COLO829 (cell line): ENCODE measurements at regions not wholly inside any gene's neighbourhood (a gene's known extent, or its start where the extent isn't known, plus 50 kb on each side); places are given as distances from the start of the nearest gene placed in this dataset.

ENCODE experiments used
- DNase-seq: peaks from one replicate; pipeline ENCODE4 v3.0.0; 2012; ENCODE audit warnings: low spot score

GRCh38 chr2:221680548-221680947 is 108.4 kb upstream of the EPHA4 start:
- DNase-seq = no peak

GRCh38 chr2:221677688-221678087 is 105.6 kb upstream of the EPHA4 start:
- no peak for DNase-seq

- DNase-seq = no peak
Measured at GRCh38 chr2:221676566-221677172, 104.6 kb upstream of the EPHA4 start.

- DNase-seq = no peak
Measured at GRCh38 chr2:221675201-221675908, 103.3 kb upstream of the EPHA4 start.

- no peak for DNase-seq
Measured at GRCh38 chr2:221674446-221674845, 102.3 kb upstream of the EPHA4 start.

GRCh38 chr2:221673248-221673647 is 101.1 kb upstream of the EPHA4 start:
- DNase-seq = no peak

- DNase-seq = no peak
Measured at GRCh38 chr2:221671515-221671914, 99.4 kb upstream of the EPHA4 start.

- no peak for DNase-seq
Measured at GRCh38 chr2:221662689-221663391, 90.7 kb upstream of the EPHA4 start.

GRCh38 chr2:221657806-221658205 is 85.7 kb upstream of the EPHA4 start:
- DNase-seq = no peak

GRCh38 chr2:221655300-221655699 is 83.2 kb upstream of the EPHA4 start:
- DNase-seq = no peak

- DNase-seq = no peak
Measured at GRCh38 chr2:221653182-221653581, 81.1 kb upstream of the EPHA4 start.

- DNase-seq = no peak
Measured at GRCh38 chr2:221649051-221649775, 77.1 kb upstream of the EPHA4 start.

- no peak for DNase-seq
Measured at GRCh38 chr2:221642447-221642846, 70.3 kb upstream of the EPHA4 start.

- no peak for DNase-seq
Measured at GRCh38 chr2:221641181-221641871, 69.2 kb upstream of the EPHA4 start.

GRCh38 chr2:221640686-221641085 is 68.6 kb upstream of the EPHA4 start:
- DNase-seq = no peak

GRCh38 chr2:221637851-221638250 is 65.7 kb upstream of the EPHA4 start:
- DNase-seq = no peak

- DNase-seq = no peak
Measured at GRCh38 chr2:221635949-221636348, 63.8 kb upstream of the EPHA4 start.

GRCh38 chr2:221629468-221629867 is 57.4 kb upstream of the EPHA4 start:
- no peak for DNase-seq

GRCh38 chr2:221624475-221624874 is 52.4 kb upstream of the EPHA4 start:
- DNase-seq = no peak
